B cell (primary cell): ENCODE measurements at regions not wholly inside any gene's neighbourhood (a gene's known extent, or its start where the extent isn't known, plus 50 kb on each side); places are given as distances from the start of the nearest gene placed in this dataset.

Experiments
- CTCF ChIP-seq: fragments of 200-600 bp; IDR thresholded peaks from one replicate; pipeline ENCODE4 v1.8.0; 2022; ENCODE audit warnings: antibody characterized with exemption, mild to moderate bottlenecking
- EZH2 ChIP-seq: IDR thresholded peaks from 2 replicates; pipeline ENCODE4 v1.6.1; 2012; ENCODE audit warnings: borderline replicate concordance, low read depth, mild to moderate bottlenecking, moderate library complexity, low read length; ENCODE audit not compliant: insufficient read depth, poor library complexity, severe bottlenecking

- TF ChIP-seq EZH2 (no peak), CTCF (no peak)
Measured at GRCh38 chr12:113670742-113671141, 199.1 kb upstream of the LHX5 start.
